ENCODE measurements at regions not wholly inside any gene's neighbourhood (a gene's known extent, or its start where the extent isn't known, plus 50 kb on each side); places are given as distances from the start of the nearest gene placed in this dataset.

- Histone ChIP-seq H3K4me1 (no peaks in the 10 kb centered on the region), H3K9ac (no peak overlapping the region), H3K9me3 (ENCODE audit: low read depth) (no peaks in the 10 kb centered on the region), H3K27ac (no peak overlapping the region), H3K36me3 (no peaks in the 10 kb centered on the region), H2AFZ (replicated peaks) (no peak overlapping the region), H3F3A (ENCODE audit: low read depth) (no peaks in the 10 kb centered on the region), H3K79me2 (ENCODE audit: low read depth) (no peaks in the 10 kb centered on the region), H3K4me3 (no peak overlapping the region), H3K4me2 (no peak overlapping the region), H3K27me3 (no peaks in the 10 kb centered on the region), H4K20me1 (ENCODE audit: low read depth) (no peaks in the 10 kb centered on the region)
- no peak overlapping the region for H3K4me3 Mint-ChIP-seq
- no peak overlapping the region for H3K27ac Mint-ChIP-seq
- TF ChIP-seq CTCF (IDR thresholded peaks at IDR 0.05) (no peak), EZH2 (IDR thresholded peaks at IDR 0.05) (no peak), EZH2phosphoT487 (IDR thresholded peaks at IDR 0.05) (no peak)
- H3K27me3 Mint-ChIP-seq (ENCODE audit: insufficient read depth, low read depth) = peaks cover 8% of the 10 kb centered on the region
- no peak for DNase-seq (ENCODE audit: low spot score)
- H3K36me3 Mint-ChIP-seq = no peaks in the 10 kb centered on the region
- H3K9me3 Mint-ChIP-seq = peaks cover 5% of the 10 kb centered on the region
- H3K4me1 Mint-ChIP-seq = peaks cover 6% of the 10 kb centered on the region
Measured at GRCh38 chr18:27803957-27804356, 373.0 kb downstream of the CDH2 start.

- peaks cover 1% of the 10 kb centered on the region for H3K36me3 Mint-ChIP-seq
- H3K4me3 ChIP-seq = no peak overlapping the region
- H3K27ac ChIP-seq = no peak overlapping the region
- H3F3A ChIP-seq (ENCODE audit: low read depth) = no peaks in the 10 kb centered on the region
- H3K36me3 ChIP-seq = no peaks in the 10 kb centered on the region
- H3K9ac ChIP-seq = no peak overlapping the region
- no peak overlapping the region for H3K27ac Mint-ChIP-seq
- peaks cover 4% of the 10 kb centered on the region for H3K4me1 Mint-ChIP-seq
- peak overlapping the region; percentile 78 for H2AFZ ChIP-seq (replicated peaks)
- no peak for DNase-seq (ENCODE audit: low spot score)
- H3K27me3 Mint-ChIP-seq (ENCODE audit: insufficient read depth, low read depth) = no peaks in the 10 kb centered on the region
- H3K4me2 ChIP-seq = no peak overlapping the region
- no peaks in the 10 kb centered on the region for H3K27me3 ChIP-seq
- peaks cover 8% of the 10 kb centered on the region for H3K4me1 ChIP-seq
- H3K4me3 Mint-ChIP-seq = no peak overlapping the region
- no peaks in the 10 kb centered on the region for H4K20me1 ChIP-seq (ENCODE audit: low read depth)
- H3K79me2 ChIP-seq (ENCODE audit: low read depth) = no peaks in the 10 kb centered on the region
- H3K9me3 Mint-ChIP-seq = no peaks in the 10 kb centered on the region
- TF ChIP-seq EZH2 (IDR thresholded peaks at IDR 0.05) (no peak), CTCF (IDR thresholded peaks at IDR 0.05) (no peak), EZH2phosphoT487 (IDR thresholded peaks at IDR 0.05) (no peak)
- H3K9me3 ChIP-seq (ENCODE audit: low read depth) = no peaks in the 10 kb centered on the region
Measured at GRCh38 chr18:27797484-27797883, 379.4 kb downstream of the CDH2 start.

- Histone ChIP-seq H4K20me1 (ENCODE audit: low read depth) (no peaks in the 10 kb centered on the region), H3K4me2 (no peak overlapping the region), H3K9me3 (ENCODE audit: low read depth) (no peaks in the 10 kb centered on the region), H3K79me2 (ENCODE audit: low read depth) (no peaks in the 10 kb centered on the region), H3K9ac (no peak overlapping the region), H3K4me3 (no peak overlapping the region), H3K27ac (no peak overlapping the region), H3K36me3 (no peaks in the 10 kb centered on the region), H3K4me1 (peaks cover 31% of the 10 kb centered on the region), H3K27me3 (no peaks in the 10 kb centered on the region), H2AFZ (replicated peaks) (no peak overlapping the region), H3F3A (ENCODE audit: low read depth) (no peaks in the 10 kb centered on the region)
- TF ChIP-seq CTCF (IDR thresholded peaks at IDR 0.05) (no peak), EZH2 (IDR thresholded peaks at IDR 0.05) (no peak), EZH2phosphoT487 (IDR thresholded peaks at IDR 0.05) (no peak)
- no peaks in the 10 kb centered on the region for H3K4me1 Mint-ChIP-seq
- H3K27ac Mint-ChIP-seq = no peak overlapping the region
- peaks cover 2% of the 10 kb centered on the region for H3K27me3 Mint-ChIP-seq (ENCODE audit: insufficient read depth, low read depth)
- no peak overlapping the region for H3K4me3 Mint-ChIP-seq
- no peaks in the 10 kb centered on the region for H3K9me3 Mint-ChIP-seq
- H3K36me3 Mint-ChIP-seq = peaks cover 1% of the 10 kb centered on the region
- DNase-seq (ENCODE audit: low spot score) = no peak
Measured at GRCh38 chr18:27794181-27794926, 382.6 kb downstream of the CDH2 start.
